Cardiac fibroblast (primary cell): ENCODE measurements at regions not wholly inside any gene's neighbourhood (a gene's known extent, or its start where the extent isn't known, plus 50 kb on each side); places are given as distances from the start of the nearest gene placed in this dataset.

Experiments used
- DNase-seq, 2 donors: peaks; one replicate each; pipeline versions ENCODE4 v3.0.0 to v3.0.0-alpha.2; 2010; ENCODE audit warnings: low read depth in 2 of 2
- H3K4me3 ChIP-seq, 2 donors: replicated peaks in 1 of 2; 1 replicate in 1 of 2; 2 replicates in 1 of 2; pipeline ENCODE4 v1.5.1; 2011; ENCODE audit warnings: low read depth in 2 of 2, low read length in 2 of 2, mild to moderate bottlenecking in 2 of 2, moderate library complexity in 1 of 2
- TF ChIP-seq, protein P1 (sequence below): IDR thresholded peaks from one replicate; pipeline ENCODE4 v1.5.1; 2011; ENCODE audit warnings: low read depth, mild to moderate bottlenecking, low read length, inconsistent platforms

DNA sequence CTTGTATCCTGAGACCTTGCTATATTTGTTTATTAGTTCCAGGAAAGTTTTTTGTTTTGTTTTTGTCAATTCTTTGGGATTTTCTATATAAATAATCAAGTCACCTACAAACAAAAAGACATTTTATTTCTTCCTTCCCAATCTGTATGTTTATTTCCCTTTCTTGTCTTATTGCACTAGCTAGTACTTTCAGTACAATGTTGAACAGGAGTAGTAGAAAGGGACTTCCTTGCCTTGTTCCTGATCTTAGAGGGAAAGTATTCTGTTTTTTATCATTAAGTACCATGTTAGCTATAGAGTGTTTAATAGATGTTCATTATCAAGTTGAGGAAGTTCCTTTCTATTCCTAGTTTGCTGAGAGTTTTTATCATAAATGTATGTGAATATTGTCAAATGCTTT lies 119.5 kb upstream of the TLE4 start:
- TF ChIP-seq, protein P1, sequence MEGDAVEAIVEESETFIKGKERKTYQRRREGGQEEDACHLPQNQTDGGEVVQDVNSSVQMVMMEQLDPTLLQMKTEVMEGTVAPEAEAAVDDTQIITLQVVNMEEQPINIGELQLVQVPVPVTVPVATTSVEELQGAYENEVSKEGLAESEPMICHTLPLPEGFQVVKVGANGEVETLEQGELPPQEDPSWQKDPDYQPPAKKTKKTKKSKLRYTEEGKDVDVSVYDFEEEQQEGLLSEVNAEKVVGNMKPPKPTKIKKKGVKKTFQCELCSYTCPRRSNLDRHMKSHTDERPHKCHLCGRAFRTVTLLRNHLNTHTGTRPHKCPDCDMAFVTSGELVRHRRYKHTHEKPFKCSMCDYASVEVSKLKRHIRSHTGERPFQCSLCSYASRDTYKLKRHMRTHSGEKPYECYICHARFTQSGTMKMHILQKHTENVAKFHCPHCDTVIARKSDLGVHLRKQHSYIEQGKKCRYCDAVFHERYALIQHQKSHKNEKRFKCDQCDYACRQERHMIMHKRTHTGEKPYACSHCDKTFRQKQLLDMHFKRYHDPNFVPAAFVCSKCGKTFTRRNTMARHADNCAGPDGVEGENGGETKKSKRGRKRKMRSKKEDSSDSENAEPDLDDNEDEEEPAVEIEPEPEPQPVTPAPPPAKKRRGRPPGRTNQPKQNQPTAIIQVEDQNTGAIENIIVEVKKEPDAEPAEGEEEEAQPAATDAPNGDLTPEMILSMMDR = no peak
- no peak overlapping the region for H3K4me3 ChIP-seq
- no peak for DNase-seq

DNA sequence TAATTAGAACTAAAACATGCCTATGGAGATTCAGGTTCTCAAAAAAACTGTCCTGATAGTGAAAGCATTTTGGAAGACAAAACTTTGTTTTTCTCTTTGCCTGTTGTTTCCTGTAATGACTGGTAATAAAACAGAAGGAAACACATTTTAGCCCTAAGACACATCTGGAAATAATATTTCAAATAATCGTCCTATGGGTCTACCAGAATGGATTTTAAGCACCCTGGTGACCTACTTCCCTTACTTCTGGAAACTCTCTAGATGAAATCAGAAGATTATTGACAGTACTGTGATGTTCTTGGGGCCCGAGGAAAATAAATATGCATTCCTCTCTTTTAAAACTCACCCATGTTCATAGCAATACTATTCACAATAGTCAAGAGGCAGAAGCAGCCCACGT lies 110.1 kb upstream of the TLE4 start:
- no peak for DNase-seq
- TF ChIP-seq, protein P1 = no peak
- no peak overlapping the region for H3K4me3 ChIP-seq

DNA sequence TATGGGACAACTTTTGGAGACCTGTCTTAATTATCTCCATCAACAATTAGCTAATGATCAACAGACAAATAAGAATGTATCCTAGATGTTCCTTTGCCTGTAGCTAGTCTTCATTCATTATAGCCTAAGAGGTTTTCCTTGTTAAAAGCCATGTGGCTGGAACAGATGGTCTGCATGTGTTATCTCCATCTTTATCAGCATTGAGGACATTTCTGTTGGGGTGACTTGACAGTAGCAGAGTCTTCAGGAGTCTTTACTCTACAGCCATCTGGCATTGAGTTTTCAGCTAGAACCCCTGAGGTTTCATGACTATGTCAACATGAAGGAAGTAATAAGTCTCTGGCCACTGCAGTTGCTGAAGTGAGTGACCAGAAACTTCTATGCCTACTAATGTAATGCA lies 106.6 kb upstream of the TLE4 start:
- DNase-seq = no peak
- TF ChIP-seq, protein P1 = no peak
- no peak overlapping the region for H3K4me3 ChIP-seq

DNA sequence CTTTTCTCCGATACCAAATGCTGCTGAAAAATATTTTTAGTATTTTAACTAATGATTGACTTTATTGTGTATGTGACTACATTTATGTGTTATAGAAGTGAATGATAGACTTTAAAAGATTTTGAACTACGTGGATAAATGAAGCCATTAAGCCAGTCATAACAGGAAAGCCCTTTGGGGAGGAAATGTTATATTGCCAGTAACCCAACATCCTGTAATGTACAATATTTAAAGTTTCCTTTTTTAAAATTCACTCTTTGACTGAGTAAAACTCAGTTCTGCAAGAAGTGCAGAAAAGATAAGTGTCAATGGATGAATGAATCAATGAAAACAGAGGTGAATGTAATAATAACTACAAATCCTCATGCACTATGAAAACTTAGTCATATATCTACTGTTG lies 102.6 kb upstream of the TLE4 start:
- no peak for DNase-seq
- TF ChIP-seq, protein P1 = no peak
- no peak overlapping the region for H3K4me3 ChIP-seq

DNA sequence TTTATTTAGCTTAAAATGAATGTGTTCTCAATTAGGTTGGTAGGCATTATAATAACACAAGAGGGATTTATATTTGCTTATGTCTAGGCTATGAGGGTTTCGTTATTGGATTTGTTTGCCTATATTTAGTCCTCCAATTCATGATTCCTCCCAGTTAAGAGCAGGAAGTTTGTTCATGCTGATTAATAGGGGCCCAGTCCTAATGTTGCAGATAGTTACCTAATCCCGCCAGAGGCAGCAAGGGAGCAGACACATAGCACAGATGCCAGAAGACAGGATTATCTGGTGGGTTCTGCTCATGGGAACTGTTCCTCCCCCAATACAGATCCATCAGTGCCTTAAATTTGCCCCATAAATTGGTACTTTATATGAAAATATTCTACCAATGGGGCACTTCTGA lies 100.8 kb upstream of the TLE4 start:
- no peak overlapping the region for H3K4me3 ChIP-seq
- no peak for DNase-seq
- TF ChIP-seq, protein P1 = no peak

DNA sequence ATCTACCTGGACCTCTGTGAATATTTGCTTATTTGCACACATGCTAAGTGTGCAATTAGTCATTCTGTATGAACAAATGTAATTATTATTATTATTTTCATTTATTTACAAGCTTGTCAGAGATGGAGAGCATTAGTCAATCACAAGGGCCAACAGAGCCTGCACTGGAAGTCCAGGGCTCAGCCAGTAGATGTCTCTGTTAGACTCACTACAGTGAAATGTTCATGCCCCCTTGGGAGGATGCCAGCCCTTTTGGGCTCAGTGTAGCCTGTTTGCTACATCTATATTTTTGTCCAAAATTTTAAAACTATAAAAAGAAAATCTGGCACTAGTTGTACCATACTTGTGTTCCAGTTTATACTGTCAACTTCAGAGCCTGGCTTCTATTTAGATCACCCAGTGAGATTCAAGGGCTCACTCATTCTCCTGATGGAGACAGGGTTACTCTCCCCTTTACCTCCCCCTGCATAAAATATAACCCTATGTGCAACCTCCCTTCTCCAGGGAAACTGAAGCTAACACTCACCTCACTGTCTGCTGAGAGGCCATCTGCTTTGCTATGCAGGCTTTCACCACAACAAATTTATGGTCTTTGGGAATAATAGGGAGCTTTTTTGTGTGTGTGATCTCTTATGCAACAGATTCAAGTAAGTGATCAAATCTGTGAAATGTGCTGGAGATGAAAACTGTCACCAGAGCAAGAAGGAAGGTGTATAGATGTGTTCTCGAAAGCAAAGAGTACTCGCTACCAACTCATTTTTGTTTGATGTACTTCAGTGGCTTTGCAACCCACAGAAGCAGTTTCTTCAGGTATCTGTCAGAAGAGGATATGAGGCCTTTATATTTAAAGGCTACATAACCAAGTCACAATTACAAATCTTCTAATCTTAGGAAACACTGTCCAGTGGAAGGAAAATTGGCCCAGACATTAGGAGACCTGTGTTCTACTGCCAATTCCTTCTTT lies 99.9 kb upstream of the TLE4 start:
- H3K4me3 ChIP-seq = no peak overlapping the region
- peak; percentile 67 to 76 for DNase-seq
- TF ChIP-seq, protein P1 = peak; percentile 43
